ENCODE measurements at regions not wholly inside any gene's neighbourhood (a gene's known extent, or its start where the extent isn't known, plus 50 kb on each side); places are given as distances from the start of the nearest gene placed in this dataset.

GRCh38 chr7:41517771-41518170 lies 185.1 kb downstream of the INHBA start:
- Histone ChIP-seq H3K27me3 (no peaks in the 10 kb centered on the region), H3K9me3 (peaks cover 0 to 3% (median 0%) of the 10 kb centered on the region in 3 donors), H3K4me3 (no peak overlapping the region), H3K4me1 (no peaks in the 10 kb centered on the region), H3K27ac (no peak overlapping the region), H3K36me3 (no peaks in the 10 kb centered on the region)
- TF ChIP-seq POLR2A (IDR thresholded peaks at IDR 0.05) (no peak), CTCF (IDR thresholded peaks at IDR 0.05) (no peak)
- DNase-seq: no peak
- 75 to 82% methylated on average over 2 of the region's 2 CpGs for whole genome bisulfite sequencing, 2 donors
- intact Hi-C loops (cut with DNase I): no loop called here

DNA sequence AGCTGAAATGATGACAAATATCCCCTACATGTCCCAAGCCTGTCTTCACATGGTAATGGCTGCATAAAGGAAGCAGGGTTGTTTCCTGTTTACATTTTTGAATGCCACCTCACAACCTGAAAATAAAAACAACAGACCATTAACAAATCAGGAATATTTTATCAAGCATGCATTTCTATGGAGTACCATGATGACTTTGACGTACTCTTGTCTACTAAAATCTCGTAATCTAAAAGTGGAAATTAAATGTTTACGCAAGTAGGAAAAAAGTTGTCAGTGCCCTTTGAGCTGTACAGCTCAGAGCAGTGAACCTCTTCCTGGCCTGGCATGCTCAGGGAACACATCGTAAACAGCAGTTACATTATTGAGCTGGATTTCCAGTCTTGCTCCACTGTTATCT lies 194.1 kb downstream of the INHBA start:
- WGBS, 2 donors: 66 to 76% methylated on average over 4 of the region's 4 CpGs

GRCh38 chr7:41507686-41508268 lies 195.1 kb downstream of the INHBA start:
- no peak for DNase-seq
- H3K27me3 ChIP-seq: no peaks in the 10 kb centered on the region
- no peak for TF ChIP-seq CTCF (IDR thresholded peaks at IDR 0.05)
- TF ChIP-seq POLR2A (IDR thresholded peaks at IDR 0.05): no peak
- 48 to 60% methylated on average over 4 of the region's 4 CpGs for WGBS, 2 donors
- intact Hi-C loops (cut with DNase I): no loop called here
- no peak overlapping the region for H3K27ac ChIP-seq
- no peaks in the 10 kb centered on the region for H3K9me3 ChIP-seq
- no peaks in the 10 kb centered on the region for H3K36me3 ChIP-seq
- H3K4me1 ChIP-seq: no peaks in the 10 kb centered on the region
- no peak overlapping the region for H3K4me3 ChIP-seq

More for the DNA sequence above, 194.1 kb downstream of the INHBA start:
- no peak overlapping the region for H3K4me3 ChIP-seq
- TF ChIP-seq CTCF (IDR thresholded peaks at IDR 0.05): no peak
- no peak for TF ChIP-seq POLR2A (IDR thresholded peaks at IDR 0.05)
- DNase-seq: no peak
- H3K9me3 ChIP-seq: no peaks in the 10 kb centered on the region
- no peak overlapping the region for H3K27ac ChIP-seq
- intact Hi-C loops (cut with DNase I): no loop called here
- no peaks in the 10 kb centered on the region for H3K36me3 ChIP-seq
- H3K4me1 ChIP-seq: no peaks in the 10 kb centered on the region
- H3K27me3 ChIP-seq: no peaks in the 10 kb centered on the region

DNA sequence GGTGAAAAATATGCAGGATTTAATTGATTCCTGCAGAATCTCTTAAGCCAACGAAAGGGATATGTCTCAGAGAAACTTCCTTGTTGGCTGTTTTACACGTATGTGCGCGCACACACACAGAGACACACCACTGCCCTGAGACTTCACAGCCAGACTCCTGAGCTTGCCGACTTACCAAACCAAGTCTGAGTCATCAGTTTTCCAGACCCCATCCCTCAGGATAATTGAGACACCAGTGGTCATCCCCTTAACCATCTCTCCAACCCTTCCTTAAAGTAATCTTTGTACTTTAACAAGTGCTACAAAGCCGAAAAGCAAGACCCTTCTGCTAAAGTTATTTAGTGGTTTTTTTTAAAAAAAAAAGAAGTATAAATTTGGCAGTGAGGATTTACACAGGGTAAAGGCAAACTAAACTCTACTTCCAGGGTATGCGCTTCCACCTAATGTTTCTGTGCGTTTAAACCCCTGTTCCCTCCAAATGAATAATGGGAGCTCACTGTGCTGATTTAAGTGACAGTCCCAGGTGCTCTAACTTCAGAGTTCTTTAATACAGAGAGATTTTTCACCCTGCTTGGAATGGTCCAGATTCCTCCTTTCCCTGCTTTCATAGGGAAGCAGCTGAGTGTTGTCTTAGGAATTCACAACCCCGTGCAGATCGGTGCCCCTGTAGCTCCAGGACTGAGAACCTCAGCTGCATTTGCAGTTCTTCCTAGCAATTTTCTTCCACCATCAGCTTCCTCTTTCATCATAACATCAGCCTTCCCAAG lies 198.5 kb downstream of the INHBA start:
- WGBS, 2 donors: 81 to 86% methylated on average over 10 of the region's 10 CpGs
- no peak for TF ChIP-seq POLR2A (IDR thresholded peaks at IDR 0.05)
- no peak for TF ChIP-seq CTCF (IDR thresholded peaks at IDR 0.05)
- H3K36me3 ChIP-seq: no peaks in the 10 kb centered on the region
- no peaks in the 10 kb centered on the region for H3K27me3 ChIP-seq
- H3K4me1 ChIP-seq: no peaks in the 10 kb centered on the region
- no peak overlapping the region for H3K27ac ChIP-seq
- DNase-seq: no peak
- no peaks in the 10 kb centered on the region for H3K9me3 ChIP-seq
- intact Hi-C loops (cut with DNase I): no loop called here
- no peak overlapping the region for H3K4me3 ChIP-seq

- H3K27ac ChIP-seq: no peak overlapping the region
- no peaks in the 10 kb centered on the region for H3K27me3 ChIP-seq
- intact Hi-C loops (cut with DNase I): no loop called here
- H3K4me3 ChIP-seq: no peak overlapping the region
- H3K4me1 ChIP-seq: no peaks in the 10 kb centered on the region
- TF ChIP-seq CTCF (IDR thresholded peaks at IDR 0.05): no peak
- no peak for TF ChIP-seq POLR2A (IDR thresholded peaks at IDR 0.05)
- no peaks in the 10 kb centered on the region for H3K9me3 ChIP-seq
- no peak for DNase-seq
- no peaks in the 10 kb centered on the region for H3K36me3 ChIP-seq
Measured at GRCh38 chr7:41503438-41503837, 199.5 kb downstream of the INHBA start.
